ENCODE measurements at regions not wholly inside any gene's neighbourhood (a gene's known extent, or its start where the extent isn't known, plus 50 kb on each side); places are given as distances from the start of the nearest gene placed in this dataset.

DNA sequence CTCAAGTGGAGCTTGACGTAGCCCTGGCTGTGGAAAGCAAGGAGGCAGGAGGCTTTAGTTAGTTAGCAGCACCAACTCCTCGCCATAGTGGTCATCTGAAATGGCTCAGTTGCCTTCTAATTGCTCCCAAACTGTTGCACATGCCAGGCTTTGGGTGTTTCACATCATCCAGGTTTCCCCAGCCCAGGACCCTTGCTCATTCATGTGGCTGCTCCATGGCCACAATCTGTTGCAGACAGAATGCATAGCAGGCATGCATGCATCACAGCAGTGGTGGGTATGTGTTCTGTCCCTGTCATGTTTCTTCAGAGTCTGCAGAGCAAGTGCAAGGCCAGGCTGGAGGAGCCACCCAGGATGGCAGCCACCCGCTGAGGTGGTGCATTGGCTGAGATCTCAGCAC is 407.6 kb downstream of the TSHZ3 start:
- WGBS, 2 experiments (ENCODE audit: extremely low coverage in 1 of 2, insufficient coverage in 1 of 2, insufficient read length in 1 of 2, insufficient replicate concordance in 2 of 2, low coverage in 1 of 2, low lambda C conversion rate in 2 of 2, missing lambda C conversion rate in 1 of 2): 82% methylated on average over 3 of the region's 3 CpGs; no CpG with 5 or more reads in 1 of the 2 experiments
- no peak overlapping the region for H2AK5ac ChIP-seq (ENCODE audit: low read depth, low read length)
- CTCF ChIA-PET (ENCODE audit: partially characterized antibody): interaction anchor here (1.2 kb wide), 1 partner anchor 32 kb away, joined by 4 read pairs; no protein-coding TSS in a partner anchor
- H3K9me3 ChIP-seq (ENCODE audit: insufficient read depth in 2 of 2, low read depth in 1 of 2, low read length in 1 of 2): no peaks in the 10 kb centered on the region
- H3K23me2 ChIP-seq (ENCODE audit: low read depth, low read length): no peaks in the 10 kb centered on the region
- no peaks in the 10 kb centered on the region for H3K36me3 ChIP-seq (ENCODE audit: control insufficient read depth in 2 of 4, insufficient read depth in 4 of 4, low read length in 3 of 4)
- H2BK5ac ChIP-seq (ENCODE audit: low read depth, low read length): no peak overlapping the region
- no peak overlapping the region for H2BK20ac ChIP-seq (ENCODE audit: low read length)
- no peak overlapping the region for H3K27ac ChIP-seq (ENCODE audit: low read depth, low read length)
- H3K4me2 ChIP-seq (ENCODE audit: insufficient read depth in 1 of 2, low read depth in 2 of 2, low read length in 2 of 2): no peak overlapping the region
- FAIRE-seq (no peak), DNase-seq (ENCODE audit: low read depth in 1 of 2, low spot score in 2 of 2) (no peak)
- no peak overlapping the region for H4K91ac ChIP-seq (replicated peaks; ENCODE audit: insufficient read length, low read length)
- H2BK120ac ChIP-seq (replicated peaks; ENCODE audit: low read depth, low read length): no peak overlapping the region
- H3K4me1 ChIP-seq (replicated peaks in 1 of 4; ENCODE audit: control insufficient read depth in 3 of 4, insufficient read depth in 4 of 4, low read length in 3 of 4): peaks cover 0 to 2% (median 0%) of the 10 kb centered on the region in 4 experiments; a peak in 1 of 7 replicates
- H4K5ac ChIP-seq (ENCODE audit: insufficient read length, low read depth, low read length): no peak overlapping the region
- H3K9ac ChIP-seq (replicated peaks in 1 of 4; ENCODE audit: extremely low read depth in 1 of 4, low read depth in 3 of 4, low read length in 3 of 4): no peak overlapping the region
- no peak overlapping the region for H3K23ac ChIP-seq (ENCODE audit: insufficient read length)
- no peak for TF ChIP-seq KDM5A (IDR thresholded peaks at IDR 0.05; ENCODE audit: low read length)
- TF ChIP-seq YY1 (IDR thresholded peaks at IDR 0.05; ENCODE audit: low read depth, low read length): no peak
- no peak overlapping the region for H3K14ac ChIP-seq (ENCODE audit: insufficient read length)
- H3K4ac ChIP-seq (replicated peaks; ENCODE audit: insufficient read length, low read depth, low read length): no peak overlapping the region
- no peak overlapping the region for H3K56ac ChIP-seq (replicated peaks; ENCODE audit: insufficient read length, low read depth, low read length)
- POLR2A ChIA-PET (ENCODE audit: partially characterized antibody): no interaction called here
- H3K27me3 ChIP-seq (replicated peaks in 1 of 4; ENCODE audit: control insufficient read depth in 3 of 4, extremely low read depth in 1 of 4, insufficient read depth in 3 of 4, low read length in 3 of 4): no peaks in the 10 kb centered on the region; a peak in 1 of 7 replicates
- no peak overlapping the region for H2AFZ ChIP-seq (ENCODE audit: low read length)
- H3K18ac ChIP-seq (ENCODE audit: extremely low read depth, low read length): no peak overlapping the region
- no peak overlapping the region for H4K8ac ChIP-seq (ENCODE audit: extremely low read depth, insufficient read depth, low read length)
- no peak overlapping the region for H2BK12ac ChIP-seq (ENCODE audit: low read depth, low read length)
- no peak overlapping the region for H2BK15ac ChIP-seq (ENCODE audit: low read length)
- no peaks in the 10 kb centered on the region for H3K79me2 ChIP-seq (ENCODE audit: control insufficient read depth in 1 of 2, insufficient read depth in 2 of 2, low read length in 2 of 2)
- no peaks in the 10 kb centered on the region for H4K20me1 ChIP-seq (replicated peaks in 1 of 2; ENCODE audit: control insufficient read depth in 1 of 2, insufficient read depth in 2 of 2, low read length in 2 of 2)
- H3K4me3 ChIP-seq (ENCODE audit: extremely low read depth in 1 of 4, insufficient read depth in 2 of 4, low read depth in 3 of 4, low read length in 4 of 4): no peak overlapping the region
- no peaks in the 10 kb centered on the region for H3K79me1 ChIP-seq (ENCODE audit: low read depth, low read length)
